HepG2 (cell line): ENCODE measurements at regions not wholly inside any gene's neighbourhood (a gene's known extent, or its start where the extent isn't known, plus 50 kb on each side); places are given as distances from the start of the nearest gene placed in this dataset.

Experiments used
- ATAC-seq: fragments of 200-7000 bp; cut with Tn5 transposase; 3 replicates; pipeline ENCODE4 v1.9.1; 2020; ENCODE audit warnings: mild to moderate bottlenecking, moderate library complexity
- BruUV-seq: library from RNA; stranded (reverse); fragments of 400-500 nt; replicated peaks from 2 replicates; lab custom pipeline; 2021; lab: Mats Ljungman, UMichigan
- CTCF ChIA-PET: fragments of 300-600 bp; formaldehyde crosslinking; extraction: SDS; loops from one replicate; lab custom pipeline; 2021; ENCODE audit warnings: low total read pairs, inconsistent platforms, low intra/inter-chr PET ratio; lab: Yijun Ruan, JAX
- POLR2A ChIA-PET: fragments of 350-600 bp; sonication (Branson Sonifier 250); formaldehyde crosslinking; loops from one replicate; lab custom pipeline; 2020; ENCODE audit warnings: antibody characterized with exemption, inconsistent platforms; lab: Yijun Ruan, JAX
- DNase-seq: peaks from one replicate; pipeline ENCODE4 v3.0.0-alpha.2; 2015; ENCODE audit warnings: low spot score
- FAIRE-seq: peaks from 3 replicates; lab custom pipeline; 2011; peaks lifted over from hg19 to GRCh38; lab: Jason Lieb, UNC
- H2AFZ ChIP-seq: one replicate; pipeline ENCODE4 v1.6.1; 2011; ENCODE audit warnings: low read length, inconsistent platforms
- H3K27ac ChIP-seq: fragments of 300-600 bp; 3 replicates; pipeline ENCODE4 v1.8.0; 2011; ENCODE audit warnings: mixed run types, mild to moderate bottlenecking, mixed read lengths, low read length, inconsistent platforms; ENCODE audit not compliant: insufficient read depth; ENCODE audit errors: extremely low read length
- H3K27me3 ChIP-seq, 2 experiments: fragments of 200-600 bp in 1 of 2; 2 replicates in 1 of 2; 3 replicates in 1 of 2; pipeline versions ENCODE4 v1.6.0 to v1.8.0; 2011; ENCODE audit warnings: low read length in 2 of 2, mild to moderate bottlenecking in 2 of 2, moderate library complexity in 2 of 2, inconsistent platforms in 1 of 2; ENCODE audit not compliant: insufficient read depth in 2 of 2, control insufficient read depth in 1 of 2
- H3K36me3 ChIP-seq, 2 experiments: fragments of 200-600 bp in 1 of 2; replicated peaks in 1 of 2; 2 replicates in 1 of 2; 3 replicates in 1 of 2; pipeline versions ENCODE4 v1.5.1 to v1.8.0; 2011; ENCODE audit warnings: low read length in 2 of 2, inconsistent platforms in 1 of 2; ENCODE audit not compliant: insufficient read depth in 2 of 2, control insufficient read depth in 1 of 2
- H3K4me1 ChIP-seq: 2 replicates; pipeline ENCODE4 v1.5.1; 2012; ENCODE audit warnings: low read length, inconsistent platforms; ENCODE audit not compliant: insufficient read depth
- H3K4me2 ChIP-seq: 2 replicates; pipeline ENCODE4 v1.6.0; 2011; ENCODE audit warnings: low read depth, low read length, inconsistent platforms
- H3K4me3 ChIP-seq, 3 experiments: fragments of 200-600 bp in 1 of 3; sonication (generic), shearing (Covaris generic) in 1 of 3; replicated peaks in 1 of 3; 2 replicates each; pipeline ENCODE4 v1.5.1; 2011 to 2016; ENCODE audit warnings: low read length in 3 of 3, inconsistent platforms in 2 of 3, low read depth in 2 of 3, mild to moderate bottlenecking in 2 of 3, control low read depth in 1 of 3, mixed read lengths in 1 of 3; ENCODE audit not compliant: insufficient read depth in 1 of 3
- H3K79me2 ChIP-seq: one replicate; pipeline ENCODE4 v1.6.1; 2011; ENCODE audit warnings: low read length, inconsistent platforms; ENCODE audit not compliant: insufficient read depth
- H3K9ac ChIP-seq: 2 replicates; pipeline ENCODE4 v1.6.0; 2011; ENCODE audit warnings: mild to moderate bottlenecking, low read depth, low read length, inconsistent platforms; ENCODE audit not compliant: insufficient read depth
- H3K9me3 ChIP-seq: 2 replicates; pipeline ENCODE4 v1.5.1; 2012; ENCODE audit warnings: mild to moderate bottlenecking, low read length
- H4K20me1 ChIP-seq: 2 replicates; pipeline ENCODE4 v1.6.0; 2011; ENCODE audit warnings: inconsistent platforms, mild to moderate bottlenecking, low read length, moderate library complexity; ENCODE audit not compliant: insufficient read depth
- ARNTL ChIP-seq: sonication (generic); formaldehyde crosslinking; IDR thresholded peaks from 2 replicates; pipeline ENCODE4 v1.4.0; 2020; ENCODE audit warnings: mild to moderate bottlenecking, missing genetic modification reagents
- ATF6 ChIP-seq: sonication (generic); formaldehyde crosslinking; conservative IDR thresholded peaks from 2 replicates; pipeline ENCODE4 v1.4.0; 2020; ENCODE audit warnings: missing genetic modification reagents
- HMG20B ChIP-seq: conservative IDR thresholded peaks from 2 replicates; pipeline ENCODE4 v1.6.1; 2016; ENCODE audit warnings: missing genetic modification reagents, missing compliant biosample characterization
- KLF9 ChIP-seq: IDR thresholded peaks from 2 replicates; pipeline ENCODE4 v1.6.1; 2016; ENCODE audit warnings: low read depth
- TERF1 ChIP-seq: sonication (generic); formaldehyde crosslinking; IDR thresholded peaks from 2 replicates; pipeline ENCODE4 v1.8.0; 2022; ENCODE audit warnings: mild to moderate bottlenecking, missing genetic modification reagents, moderate library complexity
- ZNF143 ChIP-seq: sonication (generic); formaldehyde crosslinking; IDR thresholded peaks from 2 replicates; pipeline ENCODE4 v1.4.0; 2020; ENCODE audit warnings: missing genetic modification reagents
- ZNF230 ChIP-seq: sonication (generic); formaldehyde crosslinking; IDR thresholded peaks from 2 replicates; pipeline ENCODE4 v1.4.0; 2020; ENCODE audit warnings: mild to moderate bottlenecking, missing genetic modification reagents
- ZNF558 ChIP-seq: sonication (generic); formaldehyde crosslinking; IDR thresholded peaks from 2 replicates; pipeline ENCODE4 v1.9.0; 2022; ENCODE audit warnings: mild to moderate bottlenecking, missing genetic modification reagents, borderline replicate concordance
- ZNF670 ChIP-seq: sonication (generic); formaldehyde crosslinking; IDR thresholded peaks from 2 replicates; pipeline ENCODE4 v1.8.0; 2022; ENCODE audit warnings: mild to moderate bottlenecking, missing genetic modification reagents, borderline replicate concordance
- WGBS: methylation state at CpG from one replicate; pipeline ENCODE4 v1.1.6; 2017; ENCODE audit warnings: low lambda C conversion rate; 5-methylcytosine and 5-hydroxymethylcytosine counted together
- in situ Hi-C: cut with HindIII; loops from 2 replicates; pipeline ENCODE4 v1.10.0; 2017; ENCODE audit warnings: low pct_unique_long_range_greater_than_20kb; ENCODE audit not compliant: extremely low pct_ligation_motif_present
- intact Hi-C: fragments of 100-400 bp; cut with micrococcal nuclease; formaldehyde crosslinking; loops from one replicate; pipeline ENCODE4 v1.10.0; 2022; ENCODE audit not compliant: unreplicated experiment

- POLR2A ChIA-PET: no interaction called here
- H3K4me1 ChIP-seq: no peaks in the 10 kb centered on the region
- FAIRE-seq: no peak
Observed at GRCh38 chr9:12464400-12464799, 228.8 kb upstream of the TYRP1 start.

More at GRCh38 chr9:12464400-12464799, 228.8 kb upstream of the TYRP1 start:
- Histone ChIP-seq H4K20me1 (no peaks in the 10 kb centered on the region), H3K27me3 (no peaks in the 10 kb centered on the region), H3K36me3 (no peaks in the 10 kb centered on the region), H3K79me2 (no peaks in the 10 kb centered on the region), H2AFZ (no peak overlapping the region), H3K4me3 (no peak overlapping the region), H3K9me3 (no peaks in the 10 kb centered on the region), H3K4me2 (no peak overlapping the region), H3K9ac (no peak overlapping the region), H3K27ac (no peak overlapping the region)
- CTCF ChIA-PET: no interaction called here
- DNase-seq (no peak), ATAC-seq (no peak)
- WGBS: 49% methylated on average over 3 of the region's 3 CpGs
- no TSS peak for BruUV-seq
- intact Hi-C loops: no loop called here
- in situ Hi-C loops: no loop called here
- no peak for TF ChIP-seq ZNF230 (CRISPR knock-in tag)
- TF ChIP-seq HMG20B: no peak
- TF ChIP-seq ATF6 (CRISPR knock-in tag): no peak
- no peak for TF ChIP-seq ARNTL
- TF ChIP-seq ZNF558: no peak
- no peak for TF ChIP-seq ZNF670 (CRISPR knock-in tag)
- TF ChIP-seq ZNF143 (CRISPR knock-in tag): no peak
- TF ChIP-seq TERF1: no peak
- TF ChIP-seq KLF9 (CRISPR knock-in tag): no peak
